Omental fat pad (tissue), 3 donors: ENCODE measurements at regions not wholly inside any gene's neighbourhood (a gene's known extent, or its start where the extent isn't known, plus 50 kb on each side); places are given as distances from the start of the nearest gene placed in this dataset.

Source experiments
- ATAC-seq: fragments of 150-250 bp; one replicate; pipeline ENCODE4 v1.9.1; 2016; ENCODE audit warnings: mild to moderate bottlenecking, moderate library complexity; ENCODE audit not compliant: low FRiP score
- DNase-seq: peaks from one replicate; pipeline ENCODE4 v3.0.0-alpha.2; 2019; ENCODE audit warnings: low spot score
- CTCF ChIP-seq, 3 donors: fragments of 450-650 bp; IDR thresholded peaks; one replicate each; pipeline ENCODE4 v1.5.1; 2016 to 2017; ENCODE audit warnings: antibody characterized with exemption in 3 of 3, mild to moderate bottlenecking in 3 of 3, moderate library complexity in 2 of 3

- no peak for TF ChIP-seq CTCF (IDR thresholded peaks at IDR 0.05)
- no peak for ATAC-seq
- DNase-seq: no peak
Observed at GRCh38 chr20:40738976-40739375, 49.9 kb upstream of the MAFB start.

GRCh38 chr20:40739841-40740240 lies 50.8 kb upstream of the MAFB start:
- ATAC-seq: no peak
- no peak for TF ChIP-seq CTCF (IDR thresholded peaks at IDR 0.05)
- DNase-seq: no peak

GRCh38 chr20:40741507-40742106 lies 52.6 kb upstream of the MAFB start:
- ATAC-seq (no peak), DNase-seq (no peak)
- TF ChIP-seq CTCF (IDR thresholded peaks at IDR 0.05): no peak

GRCh38 chr20:40743141-40743775 lies 54.2 kb upstream of the MAFB start:
- no peak for TF ChIP-seq CTCF (IDR thresholded peaks at IDR 0.05)

GRCh38 chr20:40744072-40744817 lies 55.2 kb upstream of the MAFB start:
- ATAC-seq (no peak), DNase-seq (no peak)
- TF ChIP-seq CTCF (IDR thresholded peaks at IDR 0.05): no peak

More at GRCh38 chr20:40743141-40743775, 54.2 kb upstream of the MAFB start:
- DNase-seq (no peak), ATAC-seq (no peak)

GRCh38 chr20:40744818-40745175 lies 55.8 kb upstream of the MAFB start:
- ATAC-seq (no peak), DNase-seq (no peak)
- no peak for TF ChIP-seq CTCF (IDR thresholded peaks at IDR 0.05)
